HG02938 (cell line): ENCODE measurements at regions not wholly inside any gene's neighbourhood (a gene's known extent, or its start where the extent isn't known, plus 50 kb on each side); places are given as distances from the start of the nearest gene placed in this dataset.

Experiments
- ATAC-seq: cut with Tn5 transposase; IDR thresholded peaks from one replicate; pipeline ENCODE4 v1.9.1; 2021; ENCODE audit warnings: mild to moderate bottlenecking, moderate library complexity; ENCODE audit not compliant: unreplicated experiment

GRCh38 chr1:234940841-234941240 lies 187.8 kb downstream of the TOMM20 start:
- ATAC-seq = no peak

- no peak for ATAC-seq
These were observed 189.7 kb downstream of the TOMM20 start for GRCh38 chr1:234938924-234939323.

- ATAC-seq = no peak
These were observed 190.5 kb downstream of the TOMM20 start for GRCh38 chr1:234938135-234938534.

- no peak for ATAC-seq
These were observed 191.8 kb downstream of the TOMM20 start for GRCh38 chr1:234936612-234937389.

GRCh38 chr1:234934611-234935033 lies 194.0 kb downstream of the TOMM20 start:
- no peak for ATAC-seq

- ATAC-seq = peak; percentile 92
These were observed 195.2 kb downstream of the TOMM20 start for GRCh38 chr1:234933475-234933874.

GRCh38 chr1:234932511-234933430 lies 195.9 kb downstream of the TOMM20 start:
- ATAC-seq = peak; percentile 10

- no peak for ATAC-seq
These were observed 196.5 kb downstream of the TOMM20 start for GRCh38 chr1:234932106-234932505.

- ATAC-seq = no peak
These were observed 197.1 kb downstream of the TOMM20 start for GRCh38 chr1:234931404-234931973.

GRCh38 chr1:234929369-234929768 lies 199.3 kb downstream of the TOMM20 start:
- no peak for ATAC-seq

- ATAC-seq = no peak
These were observed 200.0 kb downstream of the TOMM20 start for GRCh38 chr1:234928642-234929041.

- ATAC-seq = no peak
These were observed 200.5 kb downstream of the TOMM20 start for GRCh38 chr1:234927971-234928640.

GRCh38 chr1:234927312-234927970 lies 201.2 kb downstream of the TOMM20 start:
- ATAC-seq = peak; percentile 6

- ATAC-seq = peak; percentile 86
These were observed 201.9 kb downstream of the TOMM20 start for GRCh38 chr1:234926559-234927311.

GRCh38 chr1:234926264-234926558 lies 202.4 kb downstream of the TOMM20 start:
- ATAC-seq = no peak

GRCh38 chr1:234925440-234926263 lies 203.0 kb downstream of the TOMM20 start:
- no peak for ATAC-seq

GRCh38 chr1:234924450-234925355 lies 203.9 kb downstream of the TOMM20 start:
- ATAC-seq = no peak

GRCh38 chr1:234923626-234924025 lies 205.0 kb downstream of the TOMM20 start:
- no peak for ATAC-seq
